Testis (tissue), 2 donors: ENCODE measurements at regions not wholly inside any gene's neighbourhood (a gene's known extent, or its start where the extent isn't known, plus 50 kb on each side); places are given as distances from the start of the nearest gene placed in this dataset.

Experiments used
- POLR2A ChIP-seq: fragments of 450-650 bp; IDR thresholded peaks from one replicate; pipeline ENCODE4 v1.6.1; 2017; ENCODE audit warnings: antibody characterized with exemption, mild to moderate bottlenecking, moderate library complexity
- TF ChIP-seq, protein P1 (sequence below), 3 experiments: fragments of 450-650 bp in 2 of 3; fragments of 200-600 bp in 1 of 3; sonication (generic) in 1 of 3; IDR thresholded peaks; one replicate each; pipeline ENCODE4 v1.5.1; 2016 to 2019; ENCODE audit warnings: antibody characterized with exemption in 3 of 3, mild to moderate bottlenecking in 2 of 3, moderate library complexity in 1 of 3

DNA sequence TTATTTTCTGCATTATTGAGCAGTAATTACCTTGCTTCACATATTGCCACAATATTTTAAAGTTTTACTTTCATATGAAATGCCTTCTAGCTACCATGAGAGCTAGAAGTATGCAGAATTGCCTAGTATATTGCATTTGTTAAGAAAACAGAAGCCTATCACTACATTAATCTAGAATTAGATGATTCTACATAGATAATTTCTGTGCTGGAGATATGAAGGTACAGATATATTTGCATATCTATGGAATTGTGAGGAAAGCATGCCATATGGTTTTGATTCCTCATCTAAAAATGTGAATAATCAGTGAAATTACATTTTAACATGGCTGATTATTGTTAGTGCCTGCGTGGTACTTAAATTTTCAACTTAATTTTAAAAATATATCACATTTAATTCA is 1418.3 kb downstream of the NCAM2 start:
- TF ChIP-seq, protein P1, sequence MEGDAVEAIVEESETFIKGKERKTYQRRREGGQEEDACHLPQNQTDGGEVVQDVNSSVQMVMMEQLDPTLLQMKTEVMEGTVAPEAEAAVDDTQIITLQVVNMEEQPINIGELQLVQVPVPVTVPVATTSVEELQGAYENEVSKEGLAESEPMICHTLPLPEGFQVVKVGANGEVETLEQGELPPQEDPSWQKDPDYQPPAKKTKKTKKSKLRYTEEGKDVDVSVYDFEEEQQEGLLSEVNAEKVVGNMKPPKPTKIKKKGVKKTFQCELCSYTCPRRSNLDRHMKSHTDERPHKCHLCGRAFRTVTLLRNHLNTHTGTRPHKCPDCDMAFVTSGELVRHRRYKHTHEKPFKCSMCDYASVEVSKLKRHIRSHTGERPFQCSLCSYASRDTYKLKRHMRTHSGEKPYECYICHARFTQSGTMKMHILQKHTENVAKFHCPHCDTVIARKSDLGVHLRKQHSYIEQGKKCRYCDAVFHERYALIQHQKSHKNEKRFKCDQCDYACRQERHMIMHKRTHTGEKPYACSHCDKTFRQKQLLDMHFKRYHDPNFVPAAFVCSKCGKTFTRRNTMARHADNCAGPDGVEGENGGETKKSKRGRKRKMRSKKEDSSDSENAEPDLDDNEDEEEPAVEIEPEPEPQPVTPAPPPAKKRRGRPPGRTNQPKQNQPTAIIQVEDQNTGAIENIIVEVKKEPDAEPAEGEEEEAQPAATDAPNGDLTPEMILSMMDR (IDR thresholded peaks at IDR 0.05): no peak
- no peak for TF ChIP-seq POLR2A
